ENCODE measurements at regions not wholly inside any gene's neighbourhood (a gene's known extent, or its start where the extent isn't known, plus 50 kb on each side); places are given as distances from the start of the nearest gene placed in this dataset.
"Not testable (repeated sequence)": the region's sequence is repeated elsewhere in the genome, so short reads cannot be mapped to it uniquely, and the experiment has no call there.

DNA sequence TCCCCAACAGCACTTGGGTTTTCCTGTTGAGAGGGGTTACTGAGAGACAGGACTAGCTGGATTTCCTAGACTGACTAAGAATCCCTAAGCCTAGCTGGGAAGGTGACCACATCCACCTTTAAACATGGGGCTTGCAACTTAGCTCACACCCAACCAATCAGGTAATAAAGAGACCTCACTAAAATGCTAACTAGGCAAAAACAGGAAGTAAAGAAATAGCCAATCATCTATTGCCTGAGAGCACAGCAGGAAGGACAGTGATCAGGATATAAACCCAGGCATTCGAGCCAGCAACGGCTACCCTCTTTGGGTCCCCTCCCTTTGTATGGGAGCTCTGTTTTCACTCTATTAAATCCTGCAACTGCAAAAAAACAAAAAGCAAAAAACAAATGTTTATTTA is 144.7 kb upstream of the ATP5MC3 start:
- H3K4me1 ChIP-seq; CTCF ChIA-PET; DNase-seq (ENCODE audit: low read depth in 1 of 2, low spot score in 1 of 2); H3K9me3 ChIP-seq; H3K27ac ChIP-seq; POLR2A ChIA-PET; FAIRE-seq; H3K4me2 ChIP-seq; ATAC-seq; H3K4me3 ChIP-seq: not testable (repeated sequence)
- TF ChIP-seq MAFK (IDR thresholded peaks at IDR 0.05; ENCODE audit: partially characterized antibody): peak; percentile 85
- 0% methylated on average over 2 of the region's 2 CpGs for WGBS (ENCODE audit: missing lambda C conversion rate)

- Histone ChIP-seq H3K4me1 (no peaks in the 10 kb centered on the region), H3K27ac (no peak overlapping the region), H3K4me3 (no peak overlapping the region), H3K4me2 (no peak overlapping the region), H3K9me3 (no peaks in the 10 kb centered on the region; the same call in 2 of the 3 replicates)
- CTCF ChIA-PET: no interaction called here
- no peak for ATAC-seq
- TF ChIP-seq FOSL2 (IDR thresholded peaks at IDR 0.05) (no peak), FOSL2 (CRISPR knock-in tag; IDR thresholded peaks at IDR 0.05) (no peak), HOXA7 (CRISPR knock-in tag; IDR thresholded peaks at IDR 0.05) (no peak), EHF (CRISPR knock-in tag; IDR thresholded peaks at IDR 0.05) (no peak), CHD4 (IDR thresholded peaks at IDR 0.05; ENCODE audit: borderline replicate concordance) (no peak), ZNF302 (CRISPR knock-in tag; IDR thresholded peaks at IDR 0.05) (no peak), FOXS1 (CRISPR knock-in tag; IDR thresholded peaks at IDR 0.05) (no peak), CHD2 (IDR thresholded peaks at IDR 0.05; ENCODE audit: low read length, partially characterized antibody) (no peak)
- TF ChIP-seq, protein P1, sequence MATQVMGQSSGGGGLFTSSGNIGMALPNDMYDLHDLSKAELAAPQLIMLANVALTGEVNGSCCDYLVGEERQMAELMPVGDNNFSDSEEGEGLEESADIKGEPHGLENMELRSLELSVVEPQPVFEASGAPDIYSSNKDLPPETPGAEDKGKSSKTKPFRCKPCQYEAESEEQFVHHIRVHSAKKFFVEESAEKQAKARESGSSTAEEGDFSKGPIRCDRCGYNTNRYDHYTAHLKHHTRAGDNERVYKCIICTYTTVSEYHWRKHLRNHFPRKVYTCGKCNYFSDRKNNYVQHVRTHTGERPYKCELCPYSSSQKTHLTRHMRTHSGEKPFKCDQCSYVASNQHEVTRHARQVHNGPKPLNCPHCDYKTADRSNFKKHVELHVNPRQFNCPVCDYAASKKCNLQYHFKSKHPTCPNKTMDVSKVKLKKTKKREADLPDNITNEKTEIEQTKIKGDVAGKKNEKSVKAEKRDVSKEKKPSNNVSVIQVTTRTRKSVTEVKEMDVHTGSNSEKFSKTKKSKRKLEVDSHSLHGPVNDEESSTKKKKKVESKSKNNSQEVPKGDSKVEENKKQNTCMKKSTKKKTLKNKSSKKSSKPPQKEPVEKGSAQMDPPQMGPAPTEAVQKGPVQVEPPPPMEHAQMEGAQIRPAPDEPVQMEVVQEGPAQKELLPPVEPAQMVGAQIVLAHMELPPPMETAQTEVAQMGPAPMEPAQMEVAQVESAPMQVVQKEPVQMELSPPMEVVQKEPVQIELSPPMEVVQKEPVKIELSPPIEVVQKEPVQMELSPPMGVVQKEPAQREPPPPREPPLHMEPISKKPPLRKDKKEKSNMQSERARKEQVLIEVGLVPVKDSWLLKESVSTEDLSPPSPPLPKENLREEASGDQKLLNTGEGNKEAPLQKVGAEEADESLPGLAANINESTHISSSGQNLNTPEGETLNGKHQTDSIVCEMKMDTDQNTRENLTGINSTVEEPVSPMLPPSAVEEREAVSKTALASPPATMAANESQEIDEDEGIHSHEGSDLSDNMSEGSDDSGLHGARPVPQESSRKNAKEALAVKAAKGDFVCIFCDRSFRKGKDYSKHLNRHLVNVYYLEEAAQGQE (IDR thresholded peaks at IDR 0.05): no peak
- POLR2A ChIA-PET: no interaction called here
- 12% methylated on average over 4 of the region's 4 CpGs for WGBS (ENCODE audit: missing lambda C conversion rate)
- DNase-seq (ENCODE audit: low read depth in 1 of 2, low spot score in 1 of 2): no peak
- no peak for FAIRE-seq
Measured at GRCh38 chr2:175323162-175323561, 141.7 kb upstream of the ATP5MC3 start.

DNA sequence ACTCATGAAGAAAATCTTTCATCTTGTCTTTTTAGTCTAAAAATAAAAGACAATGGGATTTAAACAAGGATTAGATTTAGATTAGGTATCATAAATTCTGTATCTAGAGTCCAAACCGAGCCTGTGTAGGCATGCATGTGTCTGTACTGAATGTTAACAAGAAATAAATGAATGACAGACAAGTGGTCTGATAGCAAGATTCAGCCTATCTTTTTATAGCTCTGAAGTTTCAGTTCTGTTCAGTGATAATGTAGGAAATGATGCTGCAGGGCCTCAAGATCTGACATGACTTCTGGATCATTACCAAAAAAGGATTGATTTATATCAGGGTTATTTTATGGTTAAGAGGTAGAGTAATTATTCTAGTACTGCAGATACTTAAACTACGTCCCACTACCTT is 137.0 kb upstream of the ATP5MC3 start:
- WGBS (ENCODE audit: missing lambda C conversion rate): 11% methylated on average over 2 of the region's 2 CpGs

More for the DNA sequence above, 137.0 kb upstream of the ATP5MC3 start:
- no peaks in the 10 kb centered on the region for H3K4me1 ChIP-seq
- H3K9me3 ChIP-seq: no peaks in the 10 kb centered on the region
- FAIRE-seq (no peak), ATAC-seq (no peak), DNase-seq (ENCODE audit: low read depth in 1 of 2, low spot score in 1 of 2) (no peak)
- no peak overlapping the region for H3K4me2 ChIP-seq
- no peak overlapping the region for H3K27ac ChIP-seq
- TF ChIP-seq RFX5 (IDR thresholded peaks at IDR 0.05) (no peak), SREBF2 (IDR thresholded peaks at IDR 0.05) (no peak), ZC3H11A (IDR thresholded peaks at IDR 0.05) (no peak), BHLHE40 (IDR thresholded peaks at IDR 0.05; ENCODE audit: low read depth, low read length) (no peak), EP300 (IDR thresholded peaks at IDR 0.05) (no peak), TP53 (CRISPR knock-in tag; IDR thresholded peaks at IDR 0.05) (no peak), FOSB (CRISPR knock-in tag; IDR thresholded peaks at IDR 0.05) (no peak), ZNF302 (CRISPR knock-in tag; IDR thresholded peaks at IDR 0.05) (no peak), ATOH8 (CRISPR knock-in tag; IDR thresholded peaks at IDR 0.05; ENCODE audit: low read depth) (no peak), CBX8 (IDR thresholded peaks at IDR 0.05) (no peak), PBX3 (IDR thresholded peaks at IDR 0.05) (no peak), BCL3 (IDR thresholded peaks at IDR 0.05) (no peak), JUN (IDR thresholded peaks at IDR 0.05) (no peak), JUNB (IDR thresholded peaks at IDR 0.05) (no peak), MAZ (IDR thresholded peaks at IDR 0.05; ENCODE audit: borderline replicate concordance, low read depth, low read length) (no peak)
- TF ChIP-seq, protein P2, sequence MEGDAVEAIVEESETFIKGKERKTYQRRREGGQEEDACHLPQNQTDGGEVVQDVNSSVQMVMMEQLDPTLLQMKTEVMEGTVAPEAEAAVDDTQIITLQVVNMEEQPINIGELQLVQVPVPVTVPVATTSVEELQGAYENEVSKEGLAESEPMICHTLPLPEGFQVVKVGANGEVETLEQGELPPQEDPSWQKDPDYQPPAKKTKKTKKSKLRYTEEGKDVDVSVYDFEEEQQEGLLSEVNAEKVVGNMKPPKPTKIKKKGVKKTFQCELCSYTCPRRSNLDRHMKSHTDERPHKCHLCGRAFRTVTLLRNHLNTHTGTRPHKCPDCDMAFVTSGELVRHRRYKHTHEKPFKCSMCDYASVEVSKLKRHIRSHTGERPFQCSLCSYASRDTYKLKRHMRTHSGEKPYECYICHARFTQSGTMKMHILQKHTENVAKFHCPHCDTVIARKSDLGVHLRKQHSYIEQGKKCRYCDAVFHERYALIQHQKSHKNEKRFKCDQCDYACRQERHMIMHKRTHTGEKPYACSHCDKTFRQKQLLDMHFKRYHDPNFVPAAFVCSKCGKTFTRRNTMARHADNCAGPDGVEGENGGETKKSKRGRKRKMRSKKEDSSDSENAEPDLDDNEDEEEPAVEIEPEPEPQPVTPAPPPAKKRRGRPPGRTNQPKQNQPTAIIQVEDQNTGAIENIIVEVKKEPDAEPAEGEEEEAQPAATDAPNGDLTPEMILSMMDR (IDR thresholded peaks at IDR 0.05): no peak
- POLR2A ChIA-PET: no interaction called here
- CTCF ChIA-PET: interaction anchor here (1.1 kb wide), 1 partner anchor 762 kb away, joined by 3 read pairs; no protein-coding TSS in a partner anchor
- H3K4me3 ChIP-seq: no peak overlapping the region
